ENCODE measurements at regions not wholly inside any gene's neighbourhood (a gene's known extent, or its start where the extent isn't known, plus 50 kb on each side); places are given as distances from the start of the nearest gene placed in this dataset.

- no peak for TF ChIP-seq EGR1 (IDR thresholded peaks at IDR 0.05)
Measured at GRCh38 chr1:81097860-81098259, 702.9 kb upstream of the ADGRL2 start.

- TF ChIP-seq EP300 (IDR thresholded peaks at IDR 0.05; ENCODE audit: borderline replicate concordance) (no peak), USF1 (IDR thresholded peaks at IDR 0.05) (no peak), ZBTB7A (IDR thresholded peaks at IDR 0.05; ENCODE audit: low read depth) (no peak), TAF1 (IDR thresholded peaks at IDR 0.05; ENCODE audit: low read depth) (no peak), YY1 (IDR thresholded peaks at IDR 0.05; ENCODE audit: low read depth) (no peak), TEAD4 (IDR thresholded peaks at IDR 0.05) (no peak), FOXM1 (IDR thresholded peaks at IDR 0.05; ENCODE audit: borderline replicate concordance, low read depth) (no peak), MAX (IDR thresholded peaks at IDR 0.05) (no peak), TCF12 (IDR thresholded peaks at IDR 0.05; ENCODE audit: low read depth) (no peak), CEBPB (IDR thresholded peaks at IDR 0.05) (no peak), EGR1 (IDR thresholded peaks at IDR 0.05) (no peak), REST (IDR thresholded peaks at IDR 0.05; ENCODE audit: low read depth) (no peak), CREB1 (IDR thresholded peaks at IDR 0.05; ENCODE audit: low read depth) (no peak)
Measured at GRCh38 chr1:81073580-81073979, 727.2 kb upstream of the ADGRL2 start.

- TF ChIP-seq TEAD4 (IDR thresholded peaks at IDR 0.05) (no peak), EP300 (IDR thresholded peaks at IDR 0.05; ENCODE audit: borderline replicate concordance) (no peak), USF1 (IDR thresholded peaks at IDR 0.05) (no peak)
Measured at GRCh38 chr1:81071969-81072753, 728.6 kb upstream of the ADGRL2 start.

- no peak for TF ChIP-seq RAD21 (IDR thresholded peaks at IDR 0.05; ENCODE audit: low read depth)
- TF ChIP-seq CEBPB (IDR thresholded peaks at IDR 0.05), result no peak
- TF ChIP-seq NFIC (IDR thresholded peaks at IDR 0.05), result no peak
- no peak for TF ChIP-seq CREB1 (IDR thresholded peaks at IDR 0.05; ENCODE audit: low read depth)
- no peak for TF ChIP-seq MAX (IDR thresholded peaks at IDR 0.05)
Measured at GRCh38 chr1:81071072-81071858, 729.5 kb upstream of the ADGRL2 start.

GRCh38 chr1:81069856-81070255 is 730.9 kb upstream of the ADGRL2 start:
- TF ChIP-seq FOXM1 (IDR thresholded peaks at IDR 0.05; ENCODE audit: borderline replicate concordance, low read depth), result no peak
- no peak for TF ChIP-seq ZBTB7A (IDR thresholded peaks at IDR 0.05; ENCODE audit: low read depth)

- no peak for TF ChIP-seq FOXM1 (IDR thresholded peaks at IDR 0.05; ENCODE audit: borderline replicate concordance, low read depth)
- TF ChIP-seq MAX (IDR thresholded peaks at IDR 0.05), result no peak
- TF ChIP-seq EGR1 (IDR thresholded peaks at IDR 0.05), result no peak
- TF ChIP-seq RAD21 (IDR thresholded peaks at IDR 0.05; ENCODE audit: low read depth), result no peak
- TF ChIP-seq REST (IDR thresholded peaks at IDR 0.05; ENCODE audit: low read depth), result no peak
- TF ChIP-seq TAF1 (IDR thresholded peaks at IDR 0.05; ENCODE audit: low read depth), result no peak
- TF ChIP-seq NFIC (IDR thresholded peaks at IDR 0.05), result no peak
- TF ChIP-seq USF1 (IDR thresholded peaks at IDR 0.05), result no peak
- no peak for TF ChIP-seq TEAD4 (IDR thresholded peaks at IDR 0.05)
- TF ChIP-seq CEBPB (IDR thresholded peaks at IDR 0.05), result no peak
- no peak for TF ChIP-seq CREB1 (IDR thresholded peaks at IDR 0.05; ENCODE audit: low read depth)
- TF ChIP-seq TCF12 (IDR thresholded peaks at IDR 0.05; ENCODE audit: low read depth), result no peak
- TF ChIP-seq YY1 (IDR thresholded peaks at IDR 0.05; ENCODE audit: low read depth), result no peak
Measured at GRCh38 chr1:81068726-81069125, 732.0 kb upstream of the ADGRL2 start.
